Testis (tissue), 2 donors: ENCODE measurements at regions not wholly inside any gene's neighbourhood (a gene's known extent, or its start where the extent isn't known, plus 50 kb on each side); places are given as distances from the start of the nearest gene placed in this dataset.

ENCODE experiments used
- DNase-seq: peaks from one replicate; pipeline ENCODE4 v3.0.0-alpha.2; 2019
- H3K27ac ChIP-seq, 2 donors: fragments of 200-600 bp; sonication (generic); one replicate each; pipeline ENCODE4 v1.5.1; 2019
- H3K27me3 ChIP-seq: fragments of 200-600 bp; sonication (generic); one replicate; pipeline ENCODE4 v1.5.1; 2019
- H3K36me3 ChIP-seq: fragments of 200-600 bp; sonication (generic); one replicate; pipeline ENCODE4 v1.5.1; 2017; ENCODE audit warnings: low read depth; ENCODE audit errors: missing control alignments
- H3K4me1 ChIP-seq: fragments of 200-600 bp; sonication (generic); one replicate; pipeline ENCODE4 v1.5.1; 2019
- H3K4me3 ChIP-seq, 2 donors: fragments of 200-600 bp; sonication (generic); one replicate each; pipeline ENCODE4 v1.5.1; 2017 to 2019
- H3K9me3 ChIP-seq: fragments of 200-600 bp; sonication (generic); one replicate; pipeline ENCODE4 v1.5.1; 2017
- POLR2A ChIP-seq: fragments of 450-650 bp; IDR thresholded peaks from one replicate; pipeline ENCODE4 v1.6.1; 2017; ENCODE audit warnings: antibody characterized with exemption, mild to moderate bottlenecking, moderate library complexity
- WGBS, 2 donors: methylation state at CpG; one replicate each; pipeline ENCODE4 v1.1.5; 2018; 5-methylcytosine and 5-hydroxymethylcytosine counted together
- intact Hi-C: fragments of 100-400 bp; cut with DNase I; formaldehyde crosslinking; loops from one replicate; pipeline ENCODE4 v1.15.1; 2023; ENCODE audit warnings: low total_unique reads
- TF ChIP-seq, protein P1 (sequence below), 3 experiments: fragments of 450-650 bp in 2 of 3; fragments of 200-600 bp in 1 of 3; sonication (generic) in 1 of 3; IDR thresholded peaks; one replicate each; pipeline ENCODE4 v1.5.1; 2016 to 2019; ENCODE audit warnings: antibody characterized with exemption in 3 of 3, mild to moderate bottlenecking in 2 of 3, moderate library complexity in 1 of 3

- no peak for TF ChIP-seq POLR2A
- Histone ChIP-seq H3K4me1 (no peaks in the 10 kb centered on the region), H3K36me3 (no peaks in the 10 kb centered on the region), H3K4me3 (no peak overlapping the region), H3K9me3 (no peaks in the 10 kb centered on the region), H3K27ac (no peak overlapping the region), H3K27me3 (no peaks in the 10 kb centered on the region)
- intact Hi-C loops, result no loop called here
- WGBS, 2 donors, result 81 to 85% methylated on average over 6 of the region's 6 CpGs
- DNase-seq, result no peak
Measured at GRCh38 chr3:106488331-106488730, 619.5 kb upstream of the CBLB start.

DNA sequence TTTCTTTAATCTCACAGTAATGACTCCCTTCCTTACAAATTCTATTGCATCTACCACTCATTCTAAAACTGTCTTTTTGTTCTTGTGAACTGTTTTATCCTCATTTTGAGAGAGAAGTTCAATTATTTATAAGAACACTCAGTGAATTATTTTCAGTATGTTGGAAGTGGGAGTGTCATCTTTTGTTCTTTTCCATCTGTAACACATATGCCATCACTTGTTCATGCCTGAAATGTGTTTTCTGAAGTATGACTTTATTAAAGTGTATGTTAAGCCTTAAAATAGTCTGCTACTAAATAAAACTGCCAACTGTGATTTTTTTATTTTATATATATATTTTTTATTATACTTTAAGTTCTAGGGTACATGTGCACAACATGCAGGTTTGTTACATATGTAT is 623.0 kb upstream of the CBLB start:
- intact Hi-C loops, result no loop called here
- no peaks in the 10 kb centered on the region for H3K27me3 ChIP-seq
- H3K9me3 ChIP-seq, result no peaks in the 10 kb centered on the region
- no peak for DNase-seq
- TF ChIP-seq, protein P1, sequence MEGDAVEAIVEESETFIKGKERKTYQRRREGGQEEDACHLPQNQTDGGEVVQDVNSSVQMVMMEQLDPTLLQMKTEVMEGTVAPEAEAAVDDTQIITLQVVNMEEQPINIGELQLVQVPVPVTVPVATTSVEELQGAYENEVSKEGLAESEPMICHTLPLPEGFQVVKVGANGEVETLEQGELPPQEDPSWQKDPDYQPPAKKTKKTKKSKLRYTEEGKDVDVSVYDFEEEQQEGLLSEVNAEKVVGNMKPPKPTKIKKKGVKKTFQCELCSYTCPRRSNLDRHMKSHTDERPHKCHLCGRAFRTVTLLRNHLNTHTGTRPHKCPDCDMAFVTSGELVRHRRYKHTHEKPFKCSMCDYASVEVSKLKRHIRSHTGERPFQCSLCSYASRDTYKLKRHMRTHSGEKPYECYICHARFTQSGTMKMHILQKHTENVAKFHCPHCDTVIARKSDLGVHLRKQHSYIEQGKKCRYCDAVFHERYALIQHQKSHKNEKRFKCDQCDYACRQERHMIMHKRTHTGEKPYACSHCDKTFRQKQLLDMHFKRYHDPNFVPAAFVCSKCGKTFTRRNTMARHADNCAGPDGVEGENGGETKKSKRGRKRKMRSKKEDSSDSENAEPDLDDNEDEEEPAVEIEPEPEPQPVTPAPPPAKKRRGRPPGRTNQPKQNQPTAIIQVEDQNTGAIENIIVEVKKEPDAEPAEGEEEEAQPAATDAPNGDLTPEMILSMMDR (IDR thresholded peaks at IDR 0.05), result no peak
- TF ChIP-seq POLR2A, result no peak
- H3K4me1 ChIP-seq, result no peaks in the 10 kb centered on the region
- no peaks in the 10 kb centered on the region for H3K36me3 ChIP-seq
- H3K4me3 ChIP-seq, result no peak overlapping the region
- H3K27ac ChIP-seq, result no peak overlapping the region

GRCh38 chr3:106508331-106508893 is 639.6 kb upstream of the CBLB start:
- H3K36me3 ChIP-seq, result no peaks in the 10 kb centered on the region
- H3K4me1 ChIP-seq, result no peaks in the 10 kb centered on the region
- no peak for DNase-seq
- no peak overlapping the region for H3K27ac ChIP-seq
- TF ChIP-seq, protein P1 (IDR thresholded peaks at IDR 0.05), result no peak
- no peak for TF ChIP-seq POLR2A
- no peak overlapping the region for H3K4me3 ChIP-seq
- H3K9me3 ChIP-seq, result no peaks in the 10 kb centered on the region
- no peaks in the 10 kb centered on the region for H3K27me3 ChIP-seq
- intact Hi-C loops, result no loop called here

- WGBS, 2 donors, result 76 to 93% methylated on average over 1 of the region's 1 CpG
- H3K36me3 ChIP-seq, result no peaks in the 10 kb centered on the region
- no peak overlapping the region for H3K4me3 ChIP-seq
- intact Hi-C loops, result no loop called here
- no peak overlapping the region for H3K27ac ChIP-seq
- no peaks in the 10 kb centered on the region for H3K27me3 ChIP-seq
- DNase-seq, result no peak
- H3K4me1 ChIP-seq, result no peaks in the 10 kb centered on the region
- no peaks in the 10 kb centered on the region for H3K9me3 ChIP-seq
- TF ChIP-seq, protein P1 (IDR thresholded peaks at IDR 0.05), result no peak
- TF ChIP-seq POLR2A, result no peak
Measured at GRCh38 chr3:106510206-106510605, 641.4 kb upstream of the CBLB start.

GRCh38 chr3:106512846-106513245 is 644.0 kb upstream of the CBLB start:
- no peak overlapping the region for H3K4me3 ChIP-seq
- no peak overlapping the region for H3K27ac ChIP-seq
- no peaks in the 10 kb centered on the region for H3K9me3 ChIP-seq
- intact Hi-C loops, result no loop called here
- H3K36me3 ChIP-seq, result no peaks in the 10 kb centered on the region
- H3K4me1 ChIP-seq, result no peaks in the 10 kb centered on the region
- no peak for TF ChIP-seq POLR2A
- TF ChIP-seq, protein P1 (IDR thresholded peaks at IDR 0.05), result no peak
- no peaks in the 10 kb centered on the region for H3K27me3 ChIP-seq
- DNase-seq, result no peak
- 93 to 94% methylated on average over 1 of the region's 1 CpG for WGBS, 2 donors
